SU-DHL-6 (cell line): ENCODE measurements at regions not wholly inside any gene's neighbourhood (a gene's known extent, or its start where the extent isn't known, plus 50 kb on each side); places are given as distances from the start of the nearest gene placed in this dataset.

Experiments used
- EZH2phosphoT487 ChIP-seq: fragments of 200-600 bp; sonication (generic), shearing (Covaris generic); conservative IDR thresholded peaks from 2 replicates; pipeline ENCODE4 v1.6.1; 2018; ENCODE audit warnings: mild to moderate bottlenecking, antibody characterized with exemption, low read length, moderate library complexity, mixed read lengths
- TF ChIP-seq, protein P1 (sequence below): fragments of 200-600 bp; sonication (generic); IDR thresholded peaks from one replicate; pipeline ENCODE4 v1.5.1; 2017; ENCODE audit warnings: antibody characterized with exemption, mild to moderate bottlenecking, low read length, moderate library complexity; ENCODE audit not compliant: insufficient read depth, poor library complexity, severe bottlenecking

DNA sequence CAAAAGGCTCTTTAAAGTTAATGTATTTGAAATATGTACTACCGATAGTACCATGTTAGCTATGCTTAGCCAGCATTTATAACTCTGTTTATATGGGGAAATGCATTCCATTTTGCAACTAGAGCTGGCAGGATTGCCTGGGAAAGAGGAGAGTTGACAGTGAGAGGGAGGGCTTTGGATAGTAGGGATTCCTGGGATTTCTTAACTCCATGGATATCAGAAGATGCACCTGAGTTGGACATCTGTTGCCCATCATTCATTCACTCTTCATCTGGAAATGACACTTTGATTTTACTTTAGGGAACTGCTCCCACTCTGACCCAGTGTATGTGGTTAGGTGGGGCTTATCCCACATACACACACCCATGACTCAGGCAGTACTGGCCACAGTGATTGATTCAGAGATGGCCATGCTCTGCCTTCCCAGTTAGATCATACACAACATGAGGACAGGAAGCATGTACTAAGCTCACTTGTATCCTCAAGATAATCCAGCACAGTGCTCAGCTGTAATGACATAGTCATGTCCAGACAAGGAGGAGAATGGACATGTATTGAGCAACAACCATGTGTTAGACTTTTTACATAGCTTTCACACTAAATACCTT lies 248.8 kb downstream of the MREG start:
- TF ChIP-seq, protein P1, sequence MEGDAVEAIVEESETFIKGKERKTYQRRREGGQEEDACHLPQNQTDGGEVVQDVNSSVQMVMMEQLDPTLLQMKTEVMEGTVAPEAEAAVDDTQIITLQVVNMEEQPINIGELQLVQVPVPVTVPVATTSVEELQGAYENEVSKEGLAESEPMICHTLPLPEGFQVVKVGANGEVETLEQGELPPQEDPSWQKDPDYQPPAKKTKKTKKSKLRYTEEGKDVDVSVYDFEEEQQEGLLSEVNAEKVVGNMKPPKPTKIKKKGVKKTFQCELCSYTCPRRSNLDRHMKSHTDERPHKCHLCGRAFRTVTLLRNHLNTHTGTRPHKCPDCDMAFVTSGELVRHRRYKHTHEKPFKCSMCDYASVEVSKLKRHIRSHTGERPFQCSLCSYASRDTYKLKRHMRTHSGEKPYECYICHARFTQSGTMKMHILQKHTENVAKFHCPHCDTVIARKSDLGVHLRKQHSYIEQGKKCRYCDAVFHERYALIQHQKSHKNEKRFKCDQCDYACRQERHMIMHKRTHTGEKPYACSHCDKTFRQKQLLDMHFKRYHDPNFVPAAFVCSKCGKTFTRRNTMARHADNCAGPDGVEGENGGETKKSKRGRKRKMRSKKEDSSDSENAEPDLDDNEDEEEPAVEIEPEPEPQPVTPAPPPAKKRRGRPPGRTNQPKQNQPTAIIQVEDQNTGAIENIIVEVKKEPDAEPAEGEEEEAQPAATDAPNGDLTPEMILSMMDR: no peak
- no peak for TF ChIP-seq EZH2phosphoT487
